HCT116 (cell line): ENCODE measurements at regions not wholly inside any gene's neighbourhood (a gene's known extent, or its start where the extent isn't known, plus 50 kb on each side); places are given as distances from the start of the nearest gene placed in this dataset.

Experiments
- ATAC-seq: fragments of 200-7000 bp; cut with Tn5 transposase; 2 replicates; pipeline ENCODE4 v1.9.1; 2020; ENCODE audit warnings: mild to moderate bottlenecking, moderate library complexity
- BruUV-seq: library from RNA; stranded (reverse); fragments of 400-500 nt; replicated peaks from 2 replicates; lab custom pipeline; 2021; lab: Mats Ljungman, UMichigan
- CTCF ChIA-PET: fragments of 300-600 bp; sonication (Branson Sonifier 250); formaldehyde crosslinking; loops from one replicate; lab custom pipeline; 2021; ENCODE audit warnings: antibody characterized with exemption; lab: Charles Lee
- POLR2A ChIA-PET: fragments of 300-600, 350-600 bp; sonication (Branson Sonifier 250); formaldehyde crosslinking; loops from one replicate; lab custom pipeline; 2021; ENCODE audit warnings: antibody characterized with exemption; lab: Charles Lee
- RAD21 ChIA-PET, 2 experiments: fragments of 300-600 bp; sonication (Branson Sonifier 250); formaldehyde crosslinking; loops; one replicate each; lab custom pipeline; 2023; ENCODE audit warnings: low total read pairs in 2 of 2; ENCODE audit not compliant: uncharacterized antibody in 2 of 2, unreplicated experiment in 2 of 2, low non-redundant PET in 1 of 2; lab: Charles Lee
- DNase-seq: peaks from one replicate; pipeline ENCODE4 v3.0.0-alpha.2; 2010; ENCODE audit warnings: low read depth, low spot score
- H2AFZ ChIP-seq: fragments of 200-600 bp; shearing (Covaris generic), sonication (generic); 2 replicates; pipeline ENCODE4 v1.6.1; 2017; ENCODE audit warnings: low read depth, mixed run types, mixed read lengths, antibody characterized with exemption, low read length; ENCODE audit not compliant: poor library complexity, severe bottlenecking
- H3K27ac ChIP-seq: 2 replicates; pipeline ENCODE4 v1.5.1; 2012; ENCODE audit warnings: low read depth, low read length
- H3K27me3 ChIP-seq: fragments of 200-600 bp; sonication (generic); 2 replicates; pipeline ENCODE4 v1.6.1; 2016; ENCODE audit warnings: mixed run types, low read length, mixed read lengths; ENCODE audit not compliant: insufficient read depth
- H3K36me3 ChIP-seq, 2 experiments: fragments of 200-500 bp in 1 of 2; fragments of 200-600 bp in 1 of 2; sonication (Bioruptor generic) in 1 of 2; sonication (generic) in 1 of 2; 2 replicates each; pipeline versions ENCODE4 v1.5.1 to v1.6.1; 2014 to 2016; ENCODE audit warnings: low read length in 2 of 2, inconsistent platforms in 1 of 2, mixed read lengths in 1 of 2, mixed run types in 1 of 2; ENCODE audit not compliant: insufficient read depth in 2 of 2, control insufficient read depth in 1 of 2
- H3K4me1 ChIP-seq, 2 experiments: fragments of 200-600 bp in 1 of 2; sonication (generic) in 1 of 2; 2 replicates each; pipeline versions ENCODE4 v1.5.1 to v1.6.1; 2012 to 2017; ENCODE audit warnings: low read length in 2 of 2, inconsistent platforms in 1 of 2, mild to moderate bottlenecking in 1 of 2, mixed read lengths in 1 of 2, mixed run types in 1 of 2, moderate library complexity in 1 of 2; ENCODE audit not compliant: insufficient read depth in 2 of 2, control insufficient read depth in 1 of 2
- H3K4me2 ChIP-seq: fragments of 200-600 bp; sonication (generic); 2 replicates; pipeline ENCODE4 v1.6.1; 2017; ENCODE audit warnings: mixed run types, low read length, mixed read lengths
- H3K4me3 ChIP-seq, 2 experiments: fragments of 200-600 bp in 1 of 2; sonication (generic) in 1 of 2; replicated peaks in 1 of 2; 2 replicates each; pipeline ENCODE4 v1.5.1; 2011 to 2016; ENCODE audit warnings: low read length in 2 of 2, control low read depth in 1 of 2, low read depth in 1 of 2, mild to moderate bottlenecking in 1 of 2, mixed read lengths in 1 of 2, mixed run types in 1 of 2
- H3K79me2 ChIP-seq: fragments of 200-600 bp; sonication (generic); 2 replicates; pipeline ENCODE4 v1.6.1; 2017; ENCODE audit warnings: mild to moderate bottlenecking, mixed run types, low read length, moderate library complexity, mixed read lengths; ENCODE audit not compliant: insufficient read depth
- H3K9ac ChIP-seq: fragments of 200-600 bp; sonication (generic); 2 replicates; pipeline ENCODE4 v1.6.1; 2016; ENCODE audit warnings: low read length, mixed read lengths
- H3K9me2 ChIP-seq: fragments of 200-600 bp; sonication (generic), shearing (Covaris generic); 2 replicates; pipeline ENCODE4 v1.6.1; 2017; ENCODE audit warnings: mixed run types, mild to moderate bottlenecking, moderate library complexity; ENCODE audit not compliant: insufficient read depth
- H3K9me3 ChIP-seq, 2 experiments: fragments of 200-500 bp in 1 of 2; fragments of 200-600 bp in 1 of 2; sonication (Bioruptor generic) in 1 of 2; sonication (generic) in 1 of 2; 2 replicates each; pipeline ENCODE4 v1.6.1; 2014 to 2017; ENCODE audit warnings: low read length in 2 of 2, mixed read lengths in 2 of 2, inconsistent platforms in 1 of 2, low read depth in 1 of 2, mild to moderate bottlenecking in 1 of 2, mixed run types in 1 of 2, moderate library complexity in 1 of 2; ENCODE audit not compliant: control insufficient read depth in 1 of 2, insufficient read depth in 1 of 2
- H4K20me1 ChIP-seq: fragments of 200-600 bp; sonication (generic), shearing (Covaris generic); 2 replicates; pipeline ENCODE4 v1.6.1; 2017; ENCODE audit warnings: mixed run types, mild to moderate bottlenecking, moderate library complexity; ENCODE audit not compliant: insufficient read depth
- CEBPB ChIP-seq: IDR thresholded peaks from 2 replicates; pipeline ENCODE4 v1.6.1; 2012; ENCODE audit warnings: low read depth
- EZH2 ChIP-seq: fragments of 200-600 bp; sonication (generic); IDR thresholded peaks from 2 replicates; pipeline ENCODE4 v1.6.1; 2017; ENCODE audit warnings: antibody characterized with exemption, mixed run types
- POLR2A ChIP-seq: IDR thresholded peaks from 2 replicates; pipeline ENCODE4 v1.7.0; 2011; ENCODE audit warnings: borderline replicate concordance; ENCODE audit not compliant: insufficient read depth, insufficient read length; ENCODE audit errors: extremely low read depth
- POLR2AphosphoS5 ChIP-seq: IDR thresholded peaks from 2 replicates; pipeline ENCODE4 v1.6.1; 2011; ENCODE audit warnings: mild to moderate bottlenecking, low read depth, low read length, moderate library complexity
- RAD21 ChIP-seq: IDR thresholded peaks from 2 replicates; pipeline ENCODE4 v1.6.1; 2012; ENCODE audit warnings: low read depth, mild to moderate bottlenecking
- SIN3A ChIP-seq: IDR thresholded peaks from 2 replicates; pipeline ENCODE4 v1.6.1; 2012; ENCODE audit warnings: low read depth
- SRF ChIP-seq: IDR thresholded peaks from 2 replicates; pipeline ENCODE4 v1.6.1; 2012; ENCODE audit warnings: low read depth
- ZFX ChIP-seq: fragments of 450-650 bp; IDR thresholded peaks from 2 replicates; pipeline ENCODE4 v1.6.1; 2017
- ZNF274 ChIP-seq: fragments of 200-500 bp; sonication (Bioruptor generic); IDR thresholded peaks from 2 replicates; pipeline ENCODE4 v1.6.1; 2014; ENCODE audit warnings: mild to moderate bottlenecking, low read depth, low read length, inconsistent platforms
- intact Hi-C: fragments of 100-400 bp; cut with micrococcal nuclease; formaldehyde crosslinking; loops from 2 replicates; pipeline ENCODE4 v1.10.0; 2022
- TF ChIP-seq, protein P1 (sequence below): IDR thresholded peaks from 2 replicates; pipeline ENCODE4 v1.6.1; 2011; ENCODE audit warnings: mild to moderate bottlenecking, low read length, moderate library complexity; ENCODE audit not compliant: insufficient replicate concordance; ENCODE audit errors: extremely low read depth
- TF ChIP-seq, protein P2 (sequence below): IDR thresholded peaks from 2 replicates; pipeline ENCODE4 v1.6.1; 2012

DNA sequence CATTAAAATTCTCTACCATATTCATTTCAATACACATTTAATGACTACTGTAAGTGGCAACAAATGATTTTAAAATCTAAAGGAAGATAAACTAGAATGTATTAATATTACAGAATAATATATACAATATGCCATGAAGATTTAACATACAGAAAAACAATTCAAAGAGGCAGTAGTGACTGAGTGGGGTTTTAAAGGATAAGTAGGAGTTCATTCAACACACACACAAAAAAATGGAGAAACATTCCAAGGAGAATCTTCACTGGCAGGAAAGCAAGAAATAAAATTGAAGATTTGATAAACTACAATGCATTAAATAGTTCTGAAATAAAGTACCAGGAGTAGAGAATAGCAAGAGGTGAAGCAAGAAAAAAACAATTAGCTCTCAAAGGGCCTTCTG lies 215.1 kb downstream of the IBTK start:
- no peak for TF ChIP-seq SIN3A
- TF ChIP-seq, protein P1, sequence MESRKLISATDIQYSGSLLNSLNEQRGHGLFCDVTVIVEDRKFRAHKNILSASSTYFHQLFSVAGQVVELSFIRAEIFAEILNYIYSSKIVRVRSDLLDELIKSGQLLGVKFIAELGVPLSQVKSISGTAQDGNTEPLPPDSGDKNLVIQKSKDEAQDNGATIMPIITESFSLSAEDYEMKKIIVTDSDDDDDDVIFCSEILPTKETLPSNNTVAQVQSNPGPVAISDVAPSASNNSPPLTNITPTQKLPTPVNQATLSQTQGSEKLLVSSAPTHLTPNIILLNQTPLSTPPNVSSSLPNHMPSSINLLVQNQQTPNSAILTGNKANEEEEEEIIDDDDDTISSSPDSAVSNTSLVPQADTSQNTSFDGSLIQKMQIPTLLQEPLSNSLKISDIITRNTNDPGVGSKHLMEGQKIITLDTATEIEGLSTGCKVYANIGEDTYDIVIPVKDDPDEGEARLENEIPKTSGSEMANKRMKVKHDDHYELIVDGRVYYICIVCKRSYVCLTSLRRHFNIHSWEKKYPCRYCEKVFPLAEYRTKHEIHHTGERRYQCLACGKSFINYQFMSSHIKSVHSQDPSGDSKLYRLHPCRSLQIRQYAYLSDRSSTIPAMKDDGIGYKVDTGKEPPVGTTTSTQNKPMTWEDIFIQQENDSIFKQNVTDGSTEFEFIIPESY: no peak
- TF ChIP-seq ZNF274: no peak
- no peak for TF ChIP-seq POLR2A
- TF ChIP-seq, protein P2, sequence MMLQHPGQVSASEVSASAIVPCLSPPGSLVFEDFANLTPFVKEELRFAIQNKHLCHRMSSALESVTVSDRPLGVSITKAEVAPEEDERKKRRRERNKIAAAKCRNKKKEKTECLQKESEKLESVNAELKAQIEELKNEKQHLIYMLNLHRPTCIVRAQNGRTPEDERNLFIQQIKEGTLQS: no peak
- no peak for TF ChIP-seq POLR2AphosphoS5
- TF ChIP-seq EZH2: no peak
- TF ChIP-seq SRF: no peak
- TF ChIP-seq ZFX: no peak
- no peak for TF ChIP-seq CEBPB
- no peak for TF ChIP-seq RAD21
- no TSS peak for BruUV-seq
- RAD21 ChIA-PET: no interaction called here
- no peaks in the 10 kb centered on the region for H4K20me1 ChIP-seq
- no peak overlapping the region for H3K4me3 ChIP-seq
- H3K27ac ChIP-seq: no peak overlapping the region
- no peaks in the 10 kb centered on the region for H3K36me3 ChIP-seq
- no peak overlapping the region for H3K9ac ChIP-seq
- no peaks in the 10 kb centered on the region for H3K4me1 ChIP-seq
- DNase-seq (no peak), ATAC-seq (no peak)
- H3K79me2 ChIP-seq: no peaks in the 10 kb centered on the region
- POLR2A ChIA-PET: no interaction called here
- H2AFZ ChIP-seq: no peak overlapping the region
- H3K27me3 ChIP-seq: no peaks in the 10 kb centered on the region
- no peak overlapping the region for H3K4me2 ChIP-seq
- CTCF ChIA-PET: interaction anchor here (1.2 kb wide), 1 partner anchor 9 kb away, joined by 3 read pairs; no protein-coding TSS in a partner anchor
- no peaks in the 10 kb centered on the region for H3K9me2 ChIP-seq
- intact Hi-C loops: no loop called here
- H3K9me3 ChIP-seq: no peaks in the 10 kb centered on the region
